ENCODE measurements at regions not wholly inside any gene's neighbourhood (a gene's known extent, or its start where the extent isn't known, plus 50 kb on each side); places are given as distances from the start of the nearest gene placed in this dataset.

GRCh38 chr5:61735531-61735930, 403.5 kb downstream of the ZSWIM6 start:
- H2BK5ac ChIP-seq (ENCODE audit: low read depth, low read length), result no peak overlapping the region
- H3K23ac ChIP-seq (ENCODE audit: insufficient read length), result no peak overlapping the region
- no peak overlapping the region for H4K91ac ChIP-seq (replicated peaks; ENCODE audit: insufficient read length, low read length)
- no peak overlapping the region for H2BK120ac ChIP-seq (replicated peaks; ENCODE audit: low read depth, low read length)
- no peaks in the 10 kb centered on the region for H4K20me1 ChIP-seq (replicated peaks in 1 of 2; ENCODE audit: control insufficient read depth in 1 of 2, insufficient read depth in 2 of 2, low read length in 2 of 2)
- H2AK5ac ChIP-seq (ENCODE audit: low read depth, low read length), result no peak overlapping the region
- TF ChIP-seq BACH1 (IDR thresholded peaks at IDR 0.05; ENCODE audit: low read length) (no peak), TAF7 (optimal IDR thresholded peaks at IDR 0.05; ENCODE audit: borderline replicate concordance, low read depth, low read length) (no peak), HDAC6 (IDR thresholded peaks at IDR 0.05; ENCODE audit: low read depth, low read length) (no peak)
- no peak overlapping the region for H4K5ac ChIP-seq (ENCODE audit: insufficient read length, low read depth, low read length)
- H2BK15ac ChIP-seq (ENCODE audit: low read length), result no peak overlapping the region
- no peaks in the 10 kb centered on the region for H3K79me1 ChIP-seq (ENCODE audit: low read depth, low read length)
- no peak overlapping the region for H3K4me2 ChIP-seq (ENCODE audit: insufficient read depth in 1 of 2, low read depth in 2 of 2, low read length in 2 of 2)
- H3K4me1 ChIP-seq (replicated peaks in 1 of 4; ENCODE audit: control insufficient read depth in 3 of 4, insufficient read depth in 4 of 4, low read length in 3 of 4), result peaks cover 2 to 13% (median 5%) of the 10 kb centered on the region in 4 experiments; a peak in 6 of 7 replicates
- DNase-seq (ENCODE audit: low read depth in 1 of 2, low spot score in 2 of 2), result no peak
- H3K14ac ChIP-seq (ENCODE audit: insufficient read length), result no peak overlapping the region
- no peaks in the 10 kb centered on the region; the same call in 1 of the 2 replicates for H3K23me2 ChIP-seq (ENCODE audit: low read depth, low read length)
- no peak overlapping the region for H2AFZ ChIP-seq (ENCODE audit: low read length)
- no peaks in the 10 kb centered on the region for H3K79me2 ChIP-seq (ENCODE audit: control insufficient read depth in 1 of 2, insufficient read depth in 2 of 2, low read length in 2 of 2)
- H3K9ac ChIP-seq (replicated peaks in 1 of 4; ENCODE audit: extremely low read depth in 1 of 4, low read depth in 3 of 4, low read length in 3 of 4), result no peak overlapping the region
- no peak overlapping the region for H3K56ac ChIP-seq (replicated peaks; ENCODE audit: insufficient read length, low read depth, low read length)
- H3K4ac ChIP-seq (replicated peaks; ENCODE audit: insufficient read length, low read depth, low read length), result no peak overlapping the region
- no peak overlapping the region for H3K27ac ChIP-seq (ENCODE audit: low read depth, low read length)
- WGBS, 2 experiments (ENCODE audit: extremely low coverage in 1 of 2, insufficient coverage in 1 of 2, insufficient read length in 1 of 2, insufficient replicate concordance in 2 of 2, low coverage in 1 of 2, low lambda C conversion rate in 2 of 2, missing lambda C conversion rate in 1 of 2), result 97% methylated on average over 2 of the region's 2 CpGs; no CpG with 5 or more reads in 1 of the 2 experiments
- no peak overlapping the region for H2BK20ac ChIP-seq (ENCODE audit: low read length)
- H4K8ac ChIP-seq (ENCODE audit: extremely low read depth, insufficient read depth, low read length), result no peak overlapping the region
- H3K4me3 ChIP-seq (ENCODE audit: extremely low read depth in 1 of 4, insufficient read depth in 2 of 4, low read depth in 3 of 4, low read length in 4 of 4), result no peak overlapping the region
- no peak overlapping the region for H2BK12ac ChIP-seq (ENCODE audit: low read depth, low read length)
- ChIA-PET CTCF (ENCODE audit: partially characterized antibody) (interaction anchor here (1.1 to 2.5 kb wide), 2 partner anchors 33 kb away, joined by 4 to 7 read pairs; no protein-coding TSS in a partner anchor), POLR2A (ENCODE audit: partially characterized antibody) (no interaction called here)
- H3K27me3 ChIP-seq (replicated peaks in 1 of 4; ENCODE audit: control insufficient read depth in 3 of 4, extremely low read depth in 1 of 4, insufficient read depth in 3 of 4, low read length in 3 of 4), result peaks cover 0 to 2% (median under 1%) of the 10 kb centered on the region in 4 experiments; a peak in 2 of 7 replicates
- no peak for FAIRE-seq
- no peaks in the 10 kb centered on the region for H3K36me3 ChIP-seq (ENCODE audit: control insufficient read depth in 2 of 4, insufficient read depth in 4 of 4, low read length in 3 of 4)
- no peaks in the 10 kb centered on the region for H3K9me3 ChIP-seq (ENCODE audit: insufficient read depth in 2 of 2, low read depth in 1 of 2, low read length in 1 of 2)
- no peak overlapping the region for H3K18ac ChIP-seq (ENCODE audit: extremely low read depth, low read length)
